Mesothelial cell of epicardium (in vitro differentiated cells): ENCODE measurements at regions not wholly inside any gene's neighbourhood (a gene's known extent, or its start where the extent isn't known, plus 50 kb on each side); places are given as distances from the start of the nearest gene placed in this dataset.

ENCODE experiments used
- DNase-seq, 2 experiments: peaks; one replicate each; pipeline ENCODE4 v3.0.0; 2021; ENCODE audit warnings: low spot score in 2 of 2; ENCODE audit not compliant: unreplicated experiment in 2 of 2
- H3K27ac Mint-ChIP-seq: 2 replicates; pipeline ENCODE4 v1.8.0; 2021; ENCODE audit warnings: mixed read lengths
- H3K27me3 Mint-ChIP-seq: 2 replicates; pipeline ENCODE4 v1.8.0; 2021; ENCODE audit warnings: low read depth, mixed read lengths
- H3K36me3 Mint-ChIP-seq: 2 replicates; pipeline ENCODE4 v1.8.0; 2021; ENCODE audit warnings: mixed read lengths
- H3K4me1 Mint-ChIP-seq: 2 replicates; pipeline ENCODE4 v1.8.0; 2021; ENCODE audit warnings: mixed read lengths
- H3K4me3 Mint-ChIP-seq: 2 replicates; pipeline ENCODE4 v1.8.0; 2021; ENCODE audit warnings: mild to moderate bottlenecking, moderate library complexity, mixed read lengths
- H3K9me3 Mint-ChIP-seq: 2 replicates; pipeline ENCODE4 v1.8.0; 2021; ENCODE audit warnings: mixed read lengths
- TF ChIP-seq, protein P1 (sequence below): fragments of 200-600 bp; sonication (generic); IDR thresholded peaks from one replicate; pipeline ENCODE4 v1.5.0; 2021; ENCODE audit warnings: antibody characterized with exemption; ENCODE audit not compliant: unreplicated experiment

DNA sequence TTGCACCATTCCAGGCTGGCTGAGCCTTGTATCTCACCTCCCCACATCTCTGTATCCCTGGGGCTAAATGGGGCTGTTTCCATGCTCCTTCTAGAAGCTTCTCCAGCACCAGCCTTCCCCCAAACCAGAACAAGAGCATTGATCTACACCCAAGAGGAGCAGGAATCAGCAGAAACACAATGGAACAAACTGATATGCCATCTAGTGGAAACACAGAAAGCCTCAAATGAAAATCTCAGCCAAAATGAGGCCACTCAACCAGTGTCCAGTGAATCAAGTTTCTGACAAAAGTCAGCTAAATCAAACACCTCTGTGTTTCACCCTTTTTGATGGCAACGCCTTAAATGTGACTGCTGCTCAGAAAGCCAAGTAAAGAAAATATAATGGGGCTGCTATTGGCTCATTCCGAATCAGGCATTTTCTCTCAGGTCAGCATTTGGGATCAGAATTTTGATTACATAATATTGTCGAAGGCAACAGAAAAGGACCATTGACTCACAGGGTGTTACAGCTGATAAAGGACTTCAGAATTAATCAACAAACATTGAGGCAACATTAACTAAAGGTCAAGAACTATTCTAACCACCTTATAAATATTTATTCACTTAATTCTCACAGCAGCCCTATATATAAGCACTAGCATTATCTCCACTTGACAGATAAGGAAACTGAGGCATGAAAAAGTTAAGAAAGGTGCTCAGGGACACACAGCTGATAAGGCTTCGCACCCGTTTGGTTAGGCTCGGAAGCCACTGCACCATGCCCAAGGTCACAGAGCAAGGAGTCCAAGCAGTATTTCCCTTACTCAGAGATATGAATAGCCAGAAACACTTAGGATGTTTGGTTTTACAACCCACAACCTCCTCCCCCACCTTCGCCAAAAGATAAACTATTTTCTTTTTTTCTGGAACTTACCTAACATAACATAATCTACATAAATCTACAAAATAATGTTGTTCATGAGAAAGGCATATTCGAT lies 85.8 kb upstream of the KCNJ15 start:
- TF ChIP-seq, protein P1, sequence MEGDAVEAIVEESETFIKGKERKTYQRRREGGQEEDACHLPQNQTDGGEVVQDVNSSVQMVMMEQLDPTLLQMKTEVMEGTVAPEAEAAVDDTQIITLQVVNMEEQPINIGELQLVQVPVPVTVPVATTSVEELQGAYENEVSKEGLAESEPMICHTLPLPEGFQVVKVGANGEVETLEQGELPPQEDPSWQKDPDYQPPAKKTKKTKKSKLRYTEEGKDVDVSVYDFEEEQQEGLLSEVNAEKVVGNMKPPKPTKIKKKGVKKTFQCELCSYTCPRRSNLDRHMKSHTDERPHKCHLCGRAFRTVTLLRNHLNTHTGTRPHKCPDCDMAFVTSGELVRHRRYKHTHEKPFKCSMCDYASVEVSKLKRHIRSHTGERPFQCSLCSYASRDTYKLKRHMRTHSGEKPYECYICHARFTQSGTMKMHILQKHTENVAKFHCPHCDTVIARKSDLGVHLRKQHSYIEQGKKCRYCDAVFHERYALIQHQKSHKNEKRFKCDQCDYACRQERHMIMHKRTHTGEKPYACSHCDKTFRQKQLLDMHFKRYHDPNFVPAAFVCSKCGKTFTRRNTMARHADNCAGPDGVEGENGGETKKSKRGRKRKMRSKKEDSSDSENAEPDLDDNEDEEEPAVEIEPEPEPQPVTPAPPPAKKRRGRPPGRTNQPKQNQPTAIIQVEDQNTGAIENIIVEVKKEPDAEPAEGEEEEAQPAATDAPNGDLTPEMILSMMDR = no peak

DNA sequence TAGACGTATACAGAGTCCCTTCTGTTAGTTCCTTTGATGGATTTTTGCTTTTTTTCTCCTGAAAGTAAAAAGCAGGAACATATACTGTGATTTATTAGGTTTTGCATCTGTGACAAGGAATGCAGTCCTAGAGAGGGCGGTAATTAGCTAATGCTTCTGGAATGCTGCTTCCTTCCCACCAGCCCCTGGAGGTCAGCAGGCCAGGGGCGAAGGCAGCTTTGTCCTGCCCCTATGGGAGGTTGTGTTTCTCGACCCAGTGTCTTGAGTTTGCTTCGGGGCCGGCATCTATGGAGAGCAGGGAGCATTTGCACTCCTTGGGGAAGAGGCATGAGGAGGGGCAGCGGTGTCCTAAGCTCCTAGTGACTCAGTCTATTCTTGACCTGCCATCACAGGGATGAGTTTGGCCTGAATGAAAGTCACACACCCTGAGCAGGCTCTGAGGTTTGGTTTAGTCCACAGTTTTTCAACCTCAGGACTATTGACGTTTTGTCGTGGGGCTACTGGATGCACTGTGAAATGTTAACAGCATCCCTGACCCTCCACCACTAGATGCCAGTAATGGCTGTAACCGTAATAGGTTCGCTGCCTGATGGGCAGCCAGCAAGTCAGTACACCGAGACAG lies 85.0 kb upstream of the KCNJ15 start:
- H3K9me3 Mint-ChIP-seq = peaks cover 4% of the 10 kb centered on the region
- H3K4me1 Mint-ChIP-seq = peaks cover 22% of the 10 kb centered on the region
- no peak for DNase-seq
- H3K27me3 Mint-ChIP-seq = no peaks in the 10 kb centered on the region
- no peak overlapping the region for H3K4me3 Mint-ChIP-seq
- peak overlapping the region; percentile 82 for H3K27ac Mint-ChIP-seq
- TF ChIP-seq, protein P1 = no peak
- no peaks in the 10 kb centered on the region for H3K36me3 Mint-ChIP-seq

More for the DNA sequence above, 85.8 kb upstream of the KCNJ15 start:
- H3K27ac Mint-ChIP-seq = peak overlapping the region; percentile 82
- no peak overlapping the region for H3K4me3 Mint-ChIP-seq
- H3K9me3 Mint-ChIP-seq = peaks cover 4% of the 10 kb centered on the region
- H3K27me3 Mint-ChIP-seq = no peaks in the 10 kb centered on the region
- DNase-seq = no peak
- peaks cover 23% of the 10 kb centered on the region for H3K4me1 Mint-ChIP-seq
- no peaks in the 10 kb centered on the region for H3K36me3 Mint-ChIP-seq

DNA sequence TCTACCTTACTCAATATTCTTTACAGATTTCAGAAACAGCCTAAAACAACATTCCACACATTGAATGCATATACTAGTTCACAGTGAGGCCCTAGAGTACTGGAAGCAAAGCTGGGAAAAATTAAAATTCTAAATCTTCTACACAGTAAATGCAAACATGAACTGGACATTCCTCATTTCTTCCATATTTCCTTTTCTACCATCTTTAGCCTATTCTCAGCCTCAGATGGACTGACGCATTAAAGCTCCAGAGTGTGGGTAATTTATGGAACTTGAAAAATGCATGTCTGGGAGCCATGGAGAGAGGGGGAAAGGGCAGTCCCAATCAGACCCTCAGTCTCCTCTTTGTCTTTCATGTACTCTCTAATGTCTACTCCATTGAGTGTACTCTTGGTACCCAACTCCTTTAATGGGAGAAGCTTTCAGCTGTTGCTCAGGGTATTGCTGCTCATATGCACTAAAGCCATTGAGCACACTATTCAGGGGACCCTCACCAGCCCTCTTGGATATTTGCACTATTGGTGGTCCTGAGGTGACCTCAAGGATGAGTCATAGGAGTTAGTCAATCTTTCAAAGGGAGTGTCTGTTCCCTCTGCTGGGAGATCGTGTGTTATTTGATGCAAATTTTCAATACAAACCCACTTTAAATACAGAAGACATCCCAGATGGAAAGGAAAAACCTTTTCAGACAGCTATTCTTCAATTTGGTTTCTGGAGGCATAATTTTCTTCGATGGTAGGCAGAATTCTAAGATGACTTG lies 83.3 kb upstream of the KCNJ15 start:
- peaks cover 4% of the 10 kb centered on the region for H3K9me3 Mint-ChIP-seq
- no peaks in the 10 kb centered on the region for H3K27me3 Mint-ChIP-seq
- H3K4me1 Mint-ChIP-seq = peaks cover 22% of the 10 kb centered on the region
- no peak overlapping the region for H3K4me3 Mint-ChIP-seq
- no peak for DNase-seq
- no peaks in the 10 kb centered on the region for H3K36me3 Mint-ChIP-seq
- peak overlapping the region; percentile 26 for H3K27ac Mint-ChIP-seq
- TF ChIP-seq, protein P1 = no peak

DNA sequence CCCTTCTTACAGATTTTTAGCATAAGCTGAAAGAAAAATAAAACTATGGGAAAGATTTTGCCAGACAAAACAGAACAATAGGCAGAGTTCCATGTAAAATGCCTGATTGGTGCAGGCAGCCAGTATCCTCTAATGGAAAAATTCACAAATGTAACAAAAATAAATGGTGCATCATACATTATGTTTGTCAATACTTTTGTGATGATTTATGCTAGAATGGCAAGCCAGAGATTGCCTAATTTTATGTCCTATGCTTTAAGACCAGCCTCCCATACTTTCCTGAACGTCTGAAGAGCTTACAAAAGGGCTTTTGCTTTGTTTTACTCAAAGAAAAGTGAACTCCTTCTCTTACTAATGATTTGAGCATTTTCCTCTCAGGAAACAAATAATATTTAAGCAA lies 81.5 kb upstream of the KCNJ15 start:
- Mint-ChIP-seq H3K27ac (no peak overlapping the region), H3K27me3 (no peaks in the 10 kb centered on the region), H3K9me3 (peaks cover 4% of the 10 kb centered on the region), H3K4me1 (peaks cover 36% of the 10 kb centered on the region), H3K4me3 (no peak overlapping the region), H3K36me3 (no peaks in the 10 kb centered on the region)
- DNase-seq = no peak
- TF ChIP-seq, protein P1 = no peak

DNA sequence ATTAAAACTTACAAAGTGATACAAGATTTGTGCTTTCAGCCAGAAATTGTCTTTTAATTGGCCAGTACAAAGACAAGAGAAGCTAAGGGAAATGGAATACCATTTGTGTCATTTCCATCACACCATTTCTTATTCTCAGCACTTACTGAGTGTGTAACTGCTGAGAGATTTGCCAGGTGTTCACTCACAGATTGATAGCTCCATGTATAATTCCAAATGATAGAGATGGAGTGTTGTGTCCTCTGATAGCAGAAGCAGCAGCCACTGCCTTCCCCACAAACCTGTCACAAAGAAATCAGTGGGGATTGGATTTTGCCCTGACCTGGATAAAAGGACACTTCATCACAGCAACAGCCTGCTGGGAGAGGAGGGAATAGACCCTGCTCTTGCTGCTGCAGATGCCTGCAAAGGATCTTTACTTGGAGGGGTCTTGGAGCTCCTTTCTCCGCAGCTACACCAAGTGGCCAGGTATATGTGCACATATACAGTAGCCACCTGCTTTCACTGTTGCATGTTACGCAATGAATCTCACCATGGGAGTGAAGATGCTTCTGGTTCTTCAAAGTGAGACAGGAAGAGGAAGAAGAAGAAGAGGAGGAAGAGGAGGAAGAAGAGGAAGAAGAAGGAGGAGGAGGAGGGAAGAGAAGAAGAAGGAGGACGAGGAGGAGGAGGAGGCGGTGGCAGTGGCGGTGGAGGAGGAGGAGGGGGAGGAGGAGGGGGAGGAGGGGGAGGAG lies 78.7 kb upstream of the KCNJ15 start:
- H3K4me3 Mint-ChIP-seq = no peak overlapping the region
- H3K27me3 Mint-ChIP-seq = no peaks in the 10 kb centered on the region
- no peaks in the 10 kb centered on the region for H3K36me3 Mint-ChIP-seq
- no peak overlapping the region for H3K27ac Mint-ChIP-seq
- DNase-seq = no peak
- TF ChIP-seq, protein P1 = no peak
- H3K9me3 Mint-ChIP-seq = no peaks in the 10 kb centered on the region
- peaks cover 33% of the 10 kb centered on the region for H3K4me1 Mint-ChIP-seq
